ENCODE measurements at regions not wholly inside any gene's neighbourhood (a gene's known extent, or its start where the extent isn't known, plus 50 kb on each side); places are given as distances from the start of the nearest gene placed in this dataset.

DNA sequence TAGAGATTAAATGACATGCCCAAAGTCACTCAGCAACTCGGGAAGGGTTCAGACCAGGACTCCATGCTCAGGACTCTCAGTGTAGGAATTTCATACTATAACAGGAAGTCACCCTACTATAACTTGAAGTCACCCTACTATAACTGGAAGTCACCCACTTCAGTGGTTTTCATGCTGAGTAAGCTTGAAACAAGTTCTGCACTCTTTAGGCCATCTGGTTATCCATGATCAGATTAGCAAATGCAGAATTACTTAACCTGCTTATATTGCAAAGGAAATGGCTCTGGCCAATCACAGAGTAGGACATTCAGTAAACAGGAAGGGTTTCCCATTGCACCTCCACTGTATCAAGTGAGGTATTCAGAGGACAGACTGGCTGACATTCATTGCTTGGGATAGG lies 1240.4 kb downstream of the GATA3 start:
- no peak overlapping the region for H3K4me3 ChIP-seq
- DNase-seq = no peak
- no peaks in the 10 kb centered on the region for H3K4me1 ChIP-seq
- TF ChIP-seq CTCF (IDR thresholded peaks at IDR 0.05) = no peak
- no peaks in the 10 kb centered on the region for H3K36me3 ChIP-seq
- intact Hi-C loops (cut with DNase I; ENCODE audit: low total_unique reads) = no loop called here
- no peaks in the 10 kb centered on the region for H3K9me3 ChIP-seq
- no peak overlapping the region for H3K27ac ChIP-seq
- no peaks in the 10 kb centered on the region for H3K27me3 ChIP-seq

DNA sequence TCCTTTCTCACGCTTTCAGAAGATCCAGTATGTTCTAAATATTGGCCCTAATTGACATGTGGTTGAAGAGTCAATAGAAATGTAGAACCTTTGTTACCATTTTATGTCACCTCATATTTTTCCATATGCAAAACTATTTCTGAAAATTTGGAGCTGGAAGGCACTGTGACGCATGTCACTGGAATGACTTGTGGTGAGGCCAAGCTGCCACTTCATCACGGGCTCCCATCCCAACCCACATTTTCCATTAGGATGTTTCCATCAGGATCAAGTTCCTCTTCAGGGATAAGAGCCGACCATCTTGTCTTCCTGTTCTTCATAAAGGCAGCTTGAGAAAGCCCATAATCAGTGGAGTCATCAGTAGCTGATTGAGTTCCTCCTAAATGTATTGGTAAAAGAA lies 1241.7 kb downstream of the GATA3 start:
- no peak overlapping the region for H3K4me3 ChIP-seq
- H3K4me1 ChIP-seq = no peaks in the 10 kb centered on the region
- TF ChIP-seq CTCF (IDR thresholded peaks at IDR 0.05) = no peak
- no peaks in the 10 kb centered on the region for H3K36me3 ChIP-seq
- H3K27me3 ChIP-seq = no peaks in the 10 kb centered on the region
- intact Hi-C loops (cut with DNase I; ENCODE audit: low total_unique reads) = no loop called here
- H3K9me3 ChIP-seq = no peaks in the 10 kb centered on the region
- no peak for DNase-seq
- no peak overlapping the region for H3K27ac ChIP-seq

DNA sequence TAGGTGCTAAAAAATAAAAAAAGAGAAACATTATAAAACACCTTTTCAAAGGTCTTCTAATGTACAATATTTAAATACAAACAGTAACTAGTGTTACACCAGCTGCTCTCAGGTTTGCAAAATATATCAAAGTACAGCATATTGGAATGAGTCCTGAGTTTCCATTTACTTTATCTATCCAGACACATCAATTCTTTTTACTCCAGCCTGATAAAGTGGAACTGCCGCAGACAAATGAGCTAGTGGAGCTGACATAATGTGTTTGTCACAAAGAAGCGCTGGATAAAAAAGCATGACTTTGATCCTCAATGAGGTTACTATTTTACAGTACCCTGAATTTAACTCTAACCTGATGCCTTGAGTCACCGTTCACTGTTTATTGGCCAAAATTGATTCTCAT lies 1243.1 kb downstream of the GATA3 start:
- Histone ChIP-seq H3K4me3 (no peak overlapping the region), H3K9me3 (no peaks in the 10 kb centered on the region), H3K27me3 (no peaks in the 10 kb centered on the region), H3K36me3 (no peaks in the 10 kb centered on the region), H3K4me1 (no peaks in the 10 kb centered on the region), H3K27ac (no peak overlapping the region)
- no peak for TF ChIP-seq CTCF (IDR thresholded peaks at IDR 0.05)
- DNase-seq = no peak
- intact Hi-C loops (cut with DNase I; ENCODE audit: low total_unique reads) = no loop called here

DNA sequence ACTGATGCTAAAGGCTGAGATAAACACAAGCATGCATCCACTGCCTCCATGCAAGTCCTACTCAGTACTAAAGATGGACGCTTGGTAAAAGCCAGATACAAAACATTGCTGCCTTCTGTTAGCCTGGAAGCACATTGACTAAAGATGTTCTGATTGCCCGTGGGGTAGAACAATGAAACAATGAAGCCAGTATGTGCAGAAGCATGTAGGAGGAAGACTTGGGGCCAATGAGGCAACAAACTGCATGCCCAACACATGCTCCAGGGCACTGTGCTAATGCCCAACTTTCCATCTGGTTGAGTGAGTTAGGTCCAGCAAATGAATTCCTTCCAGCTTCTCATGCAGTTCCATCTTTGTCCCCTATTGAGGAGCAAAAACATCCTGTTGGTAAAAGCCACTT lies 1245.5 kb downstream of the GATA3 start:
- H3K4me3 ChIP-seq = no peak overlapping the region
- no peak for TF ChIP-seq CTCF (IDR thresholded peaks at IDR 0.05)
- intact Hi-C loops (cut with DNase I; ENCODE audit: low total_unique reads) = no loop called here
- no peaks in the 10 kb centered on the region for H3K27me3 ChIP-seq
- no peak for DNase-seq
- H3K36me3 ChIP-seq = no peaks in the 10 kb centered on the region
- H3K4me1 ChIP-seq = no peaks in the 10 kb centered on the region
- H3K9me3 ChIP-seq = no peaks in the 10 kb centered on the region
- H3K27ac ChIP-seq = no peak overlapping the region

- Histone ChIP-seq H3K9me3 (no peaks in the 10 kb centered on the region), H3K4me1 (no peaks in the 10 kb centered on the region), H3K27ac (no peak overlapping the region), H3K4me3 (no peak overlapping the region), H3K36me3 (no peaks in the 10 kb centered on the region), H3K27me3 (no peaks in the 10 kb centered on the region)
- DNase-seq = no peak
- no peak for TF ChIP-seq CTCF (IDR thresholded peaks at IDR 0.05)
- intact Hi-C loops (cut with DNase I; ENCODE audit: low total_unique reads) = no loop called here
Measured at GRCh38 chr10:9301148-9301547, 1246.7 kb downstream of the GATA3 start.

DNA sequence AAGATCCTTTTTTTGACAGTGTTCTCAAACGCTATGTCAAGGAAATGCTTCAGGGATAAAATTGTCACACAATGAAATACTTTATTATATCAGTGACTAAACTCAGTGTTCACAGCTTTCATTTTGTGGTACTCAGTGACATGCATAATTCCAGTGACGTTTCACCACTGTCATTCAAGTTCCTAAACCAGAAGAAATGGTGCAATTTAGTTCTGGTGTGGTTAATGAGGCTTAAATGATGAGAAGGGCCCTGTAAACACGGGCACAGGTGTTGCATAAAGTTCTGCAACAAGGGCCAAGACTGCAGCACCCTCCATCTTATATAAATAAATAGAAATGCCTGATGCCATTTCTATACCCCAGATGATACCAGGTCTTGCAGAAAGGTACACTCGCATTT lies 1247.1 kb downstream of the GATA3 start:
- TF ChIP-seq CTCF (IDR thresholded peaks at IDR 0.05) = no peak
- intact Hi-C loops (cut with DNase I; ENCODE audit: low total_unique reads) = no loop called here

More for the DNA sequence above, 1247.1 kb downstream of the GATA3 start:
- Histone ChIP-seq H3K4me1 (no peaks in the 10 kb centered on the region), H3K9me3 (no peaks in the 10 kb centered on the region), H3K4me3 (no peak overlapping the region), H3K27me3 (no peaks in the 10 kb centered on the region), H3K36me3 (no peaks in the 10 kb centered on the region), H3K27ac (no peak overlapping the region)
- DNase-seq = no peak

Measured in tibial artery (tissue), 4 donors.